Frontal cortex (tissue), 3 donors: ENCODE measurements at regions not wholly inside any gene's neighbourhood (a gene's known extent, or its start where the extent isn't known, plus 50 kb on each side); places are given as distances from the start of the nearest gene placed in this dataset.

Experiments used
- DNase-seq, 2 donors: peaks; one replicate each; pipeline ENCODE4 v3.0.0; 2012; ENCODE audit warnings: low spot score in 2 of 2
- FAIRE-seq: peaks from 2 replicates; lab custom pipeline; 2012; peaks lifted over from hg19 to GRCh38; lab: Jason Lieb, UNC
- donor health status: control.
- donor health status: control.
- donor health status: control.

- FAIRE-seq (no peak), DNase-seq (no peak)
These were observed 171.1 kb downstream of the RHOU start for GRCh38 chr1:228906223-228906860.

- FAIRE-seq (no peak), DNase-seq (no peak)
These were observed 176.2 kb downstream of the RHOU start for GRCh38 chr1:228911225-228912210.

DNA sequence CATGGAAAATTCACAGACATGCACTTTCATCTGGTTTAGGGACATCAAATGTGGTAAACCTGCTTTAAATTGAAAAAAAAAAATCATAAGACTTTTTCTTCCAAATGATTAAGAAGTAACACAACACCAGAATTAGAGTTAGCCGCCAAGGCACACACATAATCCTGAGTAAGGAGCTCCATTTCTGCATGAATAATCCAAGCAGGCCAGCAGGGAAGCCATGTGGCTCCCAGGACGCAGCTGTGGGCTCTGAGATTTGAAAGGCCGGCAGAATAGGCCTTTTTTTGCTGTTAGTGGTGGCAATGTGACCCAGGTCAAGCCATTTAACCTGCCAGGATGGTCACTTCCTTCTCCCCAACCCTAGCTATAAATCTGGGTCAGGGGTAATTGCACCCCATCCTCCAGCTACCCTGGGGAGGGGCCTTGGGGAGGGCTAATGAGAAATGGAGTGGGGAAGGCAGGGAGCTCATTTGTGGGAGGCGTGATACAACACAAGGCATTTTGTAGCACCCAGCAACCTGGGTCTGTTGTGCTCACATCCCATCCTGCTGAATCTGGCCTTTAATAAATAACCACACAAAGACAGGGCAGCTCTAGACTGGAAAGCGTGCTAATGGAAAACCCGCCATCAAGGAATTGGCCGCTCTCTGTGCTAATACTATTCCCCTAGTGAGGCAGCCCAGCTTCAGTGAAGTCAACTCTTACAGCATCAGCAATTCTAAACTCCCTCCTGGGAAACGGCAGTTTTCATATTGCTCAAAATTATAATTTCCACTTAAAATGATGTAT, 178.5 kb downstream of the RHOU start:
- FAIRE-seq, result no peak
- no peak for DNase-seq

DNA sequence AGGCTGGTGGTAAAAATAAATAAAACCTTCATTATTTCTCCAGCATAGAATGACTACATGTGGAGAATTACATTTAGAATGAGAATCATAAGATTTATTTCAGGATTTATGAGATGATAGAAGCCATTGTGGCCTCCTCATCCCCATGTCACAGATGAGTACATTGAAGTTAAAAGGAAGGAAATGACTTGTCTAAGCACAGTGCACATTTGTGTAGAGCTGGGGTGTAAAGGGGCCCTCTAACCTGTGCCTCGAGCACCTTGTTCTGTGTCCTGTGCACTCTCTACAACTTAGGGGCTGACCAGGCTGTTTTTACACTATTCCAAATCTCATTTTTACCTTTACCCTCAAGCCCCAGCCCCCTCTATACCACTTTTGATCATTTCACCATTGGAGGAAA, 179.4 kb downstream of the RHOU start:
- FAIRE-seq, result no peak
- no peak for DNase-seq

- DNase-seq (no peak), FAIRE-seq (no peak)
These were observed 182.1 kb downstream of the RHOU start for GRCh38 chr1:228917342-228917741.

GRCh38 chr1:228917755-228918154, 182.5 kb downstream of the RHOU start:
- FAIRE-seq (no peak), DNase-seq (no peak)

DNA sequence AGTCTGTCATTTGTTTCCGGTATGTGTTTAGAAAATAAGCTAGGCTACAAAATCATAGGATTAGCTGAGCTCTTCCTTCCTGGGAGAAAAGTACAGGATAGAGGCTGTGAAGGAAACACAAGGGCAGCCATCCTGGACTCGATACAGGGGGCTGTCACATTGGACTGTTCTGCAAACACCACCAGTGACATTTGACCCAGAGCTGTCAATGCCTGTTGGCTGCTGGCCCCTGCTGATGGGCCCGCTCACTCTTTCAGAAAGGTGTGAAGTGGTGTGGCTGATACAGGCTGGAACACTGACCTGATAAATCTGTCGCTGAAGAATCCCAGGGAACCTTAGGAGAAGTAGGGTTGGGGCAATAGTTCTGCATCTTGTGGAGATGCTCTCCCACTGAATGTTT, 183.1 kb downstream of the RHOU start:
- no peak for DNase-seq
- FAIRE-seq, result no peak

DNA sequence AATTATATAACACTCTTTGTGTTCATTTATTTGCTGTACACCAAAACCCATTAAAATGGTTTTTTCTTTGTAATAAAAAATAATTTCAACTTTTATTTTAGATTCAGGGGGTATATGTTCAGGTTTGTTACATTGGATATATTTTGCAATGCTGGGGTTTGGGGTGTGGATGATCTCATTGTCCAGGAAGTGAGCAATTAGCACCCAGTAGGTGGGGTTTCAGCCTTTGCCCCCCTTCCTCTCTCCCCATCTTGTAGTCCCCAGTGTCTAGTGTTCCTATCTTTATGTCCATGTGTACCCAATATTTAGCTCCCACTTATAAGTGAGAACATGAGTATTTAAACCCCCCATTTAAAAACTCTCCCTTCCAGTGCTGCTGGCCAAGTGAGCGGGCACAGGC, 184.6 kb downstream of the RHOU start:
- FAIRE-seq (no peak), DNase-seq (no peak)

DNA sequence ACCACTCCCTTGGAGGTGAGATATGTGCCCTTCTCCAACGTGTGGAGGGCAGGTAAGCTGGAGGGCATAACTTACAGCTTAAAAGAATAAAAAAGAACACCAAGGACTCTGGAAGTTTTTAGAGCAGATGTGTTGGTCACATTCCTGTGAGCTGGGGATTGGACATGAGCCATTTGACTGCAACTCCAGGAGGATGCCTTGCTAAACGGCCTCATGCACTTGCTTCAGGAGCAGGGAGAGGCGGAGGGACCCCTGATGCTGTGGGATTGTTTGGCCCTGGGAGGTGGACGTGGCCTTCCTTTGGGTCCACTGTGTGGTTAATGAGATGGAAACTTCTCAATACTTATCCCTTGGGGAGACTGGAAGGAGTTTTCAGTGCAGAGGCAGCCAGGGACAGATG, 185.6 kb downstream of the RHOU start:
- FAIRE-seq, result no peak
- no peak for DNase-seq

DNA sequence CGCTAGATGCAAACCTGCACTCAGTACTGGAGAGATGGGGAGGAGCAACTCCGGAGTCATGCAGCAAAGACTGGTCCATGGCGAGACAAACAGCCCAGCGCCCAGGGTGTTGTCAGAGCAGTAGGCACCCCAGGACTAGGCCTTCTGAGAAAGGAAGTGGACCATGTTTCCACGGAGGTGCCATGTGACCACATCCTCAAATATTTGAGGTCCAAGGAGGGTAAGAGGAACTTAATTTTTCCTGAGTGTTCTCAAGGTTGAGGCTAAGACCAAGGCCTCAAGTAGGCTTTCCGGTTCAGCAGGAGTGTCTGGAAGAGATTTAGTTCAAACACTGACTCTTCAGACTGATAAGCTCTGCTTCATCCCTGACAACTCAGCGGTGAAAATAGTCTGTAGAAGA, 186.2 kb downstream of the RHOU start:
- FAIRE-seq (no peak), DNase-seq (no peak)

GRCh38 chr1:228922722-228923376, 187.6 kb downstream of the RHOU start:
- no peak for DNase-seq
- no peak for FAIRE-seq

DNA sequence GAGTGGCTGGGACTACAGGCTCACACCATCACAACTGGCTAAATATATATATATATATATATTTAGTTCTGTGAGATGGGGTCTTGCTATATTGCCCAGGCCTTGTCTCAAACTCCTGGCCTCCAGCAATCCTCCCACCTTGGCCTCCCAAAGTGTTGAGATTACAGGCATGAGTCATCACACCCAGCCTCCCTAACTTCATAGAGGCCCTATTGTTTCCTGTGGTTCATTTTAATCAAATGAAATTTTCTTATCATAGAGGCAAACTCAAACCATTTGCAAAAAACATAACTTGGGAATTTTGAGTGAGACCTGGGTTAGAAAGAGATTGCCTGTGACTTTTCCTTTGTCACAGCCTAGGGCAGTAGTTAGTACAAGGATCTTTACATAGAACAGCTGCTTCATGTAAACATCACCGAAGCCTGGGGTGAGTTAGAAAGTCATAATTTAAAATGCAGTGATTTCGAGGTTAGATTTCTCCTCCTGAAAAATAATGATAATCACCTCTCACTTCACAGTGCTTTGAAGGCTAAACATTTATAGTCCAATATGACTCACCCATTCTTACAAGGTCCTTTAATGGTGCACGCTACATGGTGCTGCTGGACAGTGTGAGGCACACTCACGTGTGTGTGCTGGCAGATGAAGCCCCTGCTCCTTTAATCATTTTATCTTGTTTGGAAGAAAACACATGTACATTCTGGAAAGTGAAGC, 188.9 kb downstream of the RHOU start:
- FAIRE-seq, result no peak
- no peak for DNase-seq

GRCh38 chr1:228925691-228926090, 190.4 kb downstream of the RHOU start:
- FAIRE-seq, result no peak
- no peak for DNase-seq

DNA sequence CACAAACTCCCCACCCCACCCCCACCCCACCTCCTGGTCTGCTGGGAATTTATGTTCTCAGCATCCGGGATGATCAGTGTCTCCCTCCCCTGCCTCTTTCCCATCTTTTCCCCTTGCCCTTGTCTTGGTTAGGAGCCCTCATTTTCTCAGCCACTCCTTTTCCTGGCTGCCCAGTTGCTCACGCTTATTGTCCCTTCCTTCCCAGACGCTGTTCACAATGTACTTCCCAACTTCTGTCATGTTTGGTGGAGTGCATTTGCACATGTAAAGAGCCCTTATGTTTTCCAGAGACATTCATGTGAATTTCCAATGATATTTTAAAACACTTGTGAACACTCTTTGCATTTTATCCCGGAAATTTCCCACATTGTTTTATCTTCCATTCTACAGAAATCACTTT, 192.1 kb downstream of the RHOU start:
- DNase-seq (no peak), FAIRE-seq (no peak)

DNA sequence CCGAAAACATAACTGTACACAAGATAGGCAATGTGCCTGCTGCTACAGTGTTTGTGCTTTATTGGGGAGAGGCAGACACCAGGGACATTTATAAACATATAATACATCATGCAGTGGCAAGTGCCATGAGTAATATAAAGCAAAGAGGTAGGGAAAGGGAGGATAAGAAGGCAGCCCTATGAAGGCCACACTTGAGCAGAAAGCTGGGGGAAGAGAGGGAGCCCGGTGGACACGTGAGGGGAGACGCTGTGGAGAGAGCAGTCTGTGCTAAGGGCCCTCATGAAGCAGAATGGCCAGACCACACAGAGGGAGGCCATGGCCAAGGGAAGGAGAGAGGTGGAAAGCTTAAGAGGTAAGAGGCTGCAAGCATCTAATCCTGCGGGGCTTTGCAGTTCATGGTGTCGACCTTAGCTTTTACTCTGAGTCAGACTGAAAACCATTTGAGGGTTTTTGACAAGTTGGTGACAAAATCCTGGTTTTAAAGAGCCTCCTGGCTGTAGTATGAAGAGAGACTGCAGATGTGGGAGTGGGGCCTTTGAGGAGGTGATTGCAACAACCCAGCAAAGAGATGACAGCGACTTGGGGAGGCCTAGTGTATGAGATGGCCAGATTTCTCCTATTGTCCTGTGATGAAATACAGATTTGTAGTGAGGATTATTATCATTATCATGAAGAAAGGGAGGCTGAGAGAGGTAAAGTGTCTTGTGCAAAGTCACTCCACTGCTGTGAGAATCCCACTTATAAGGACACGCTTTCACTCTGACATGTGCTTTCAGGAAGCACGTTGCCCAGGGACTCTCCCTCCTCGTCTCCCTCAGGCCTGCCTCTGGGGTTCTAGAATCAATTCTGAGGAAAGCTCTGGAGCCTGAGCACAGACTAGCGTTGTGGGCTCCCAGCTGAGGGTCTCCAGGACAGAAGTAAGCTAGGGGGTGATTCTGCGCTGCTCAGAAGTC, 192.9 kb downstream of the RHOU start:
- FAIRE-seq, result no peak

GRCh38 chr1:228929476-228930027, 194.3 kb downstream of the RHOU start:
- DNase-seq (no peak), FAIRE-seq (no peak)

More for the DNA sequence above, 192.9 kb downstream of the RHOU start:
- no peak for DNase-seq

GRCh38 chr1:228930479-228930957, 195.2 kb downstream of the RHOU start:
- no peak for FAIRE-seq
- no peak for DNase-seq

DNA sequence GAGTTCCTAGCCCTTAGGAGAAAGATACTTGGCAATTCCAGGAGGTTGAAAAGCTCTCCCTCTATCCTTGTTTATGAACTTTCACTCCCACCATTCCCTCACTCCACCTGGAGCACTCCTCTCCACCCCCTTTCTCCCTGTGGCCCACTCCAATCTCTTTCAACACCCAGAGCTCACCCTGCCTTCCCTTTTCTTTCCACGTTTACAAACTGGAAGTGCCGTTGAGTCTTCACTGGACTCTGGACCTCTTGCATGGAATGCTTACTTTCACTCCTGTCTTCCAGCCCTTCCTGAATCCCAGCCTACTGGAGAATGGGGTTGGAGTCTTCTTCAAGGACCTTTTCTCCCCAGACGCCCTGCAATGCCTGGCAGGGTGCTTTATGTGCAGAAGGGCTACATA, 198.5 kb downstream of the RHOU start:
- FAIRE-seq (no peak), DNase-seq (no peak)
